Stimulated activated CD8-positive, alpha-beta memory T cell treated with anti-CD3 and anti-CD28 coated beads, Interleukin-4, amount 100 ng/mL, for 48 hours (primary cell): ENCODE measurements at regions not wholly inside any gene's neighbourhood (a gene's known extent, or its start where the extent isn't known, plus 50 kb on each side); places are given as distances from the start of the nearest gene placed in this dataset.
"Not testable (repeated sequence)": the region's sequence is repeated elsewhere in the genome, so short reads cannot be mapped to it uniquely, and the experiment has no call there.

Source experiments
- DNase-seq: peaks from one replicate; pipeline ENCODE4 v3.0.0-alpha.2; 2020

GRCh38 chr6:168929871-168930450 is 323.7 kb downstream of the THBS2 start:
- no peak for DNase-seq

- DNase-seq: no peak
These were observed 325.6 kb downstream of the THBS2 start for GRCh38 chr6:168928012-168928411.

- no peak for DNase-seq
These were observed 326.6 kb downstream of the THBS2 start for GRCh38 chr6:168927026-168927425.

GRCh38 chr6:168926306-168926705 is 327.3 kb downstream of the THBS2 start:
- DNase-seq: no peak

GRCh38 chr6:168925671-168926070 is 328.0 kb downstream of the THBS2 start:
- no peak for DNase-seq

GRCh38 chr6:168923171-168923570 is 330.5 kb downstream of the THBS2 start:
- DNase-seq: no peak

- no peak for DNase-seq
These were observed 331.2 kb downstream of the THBS2 start for GRCh38 chr6:168922436-168922835.

GRCh38 chr6:168920289-168920688 is 333.4 kb downstream of the THBS2 start:
- DNase-seq: no peak

GRCh38 chr6:168919470-168920179 is 334.0 kb downstream of the THBS2 start:
- no peak for DNase-seq

GRCh38 chr6:168916576-168917211 is 337.0 kb downstream of the THBS2 start:
- no peak for DNase-seq

GRCh38 chr6:168915855-168916254 is 337.8 kb downstream of the THBS2 start:
- no peak for DNase-seq

GRCh38 chr6:168915242-168915641 is 338.4 kb downstream of the THBS2 start:
- no peak for DNase-seq

GRCh38 chr6:168913866-168914469 is 339.7 kb downstream of the THBS2 start:
- no peak for DNase-seq

- DNase-seq: not testable (repeated sequence)
These were observed 340.3 kb downstream of the THBS2 start for GRCh38 chr6:168913231-168913865.

- DNase-seq: no peak
These were observed 344.4 kb downstream of the THBS2 start for GRCh38 chr6:168909288-168909687.

GRCh38 chr6:168908887-168909286 is 344.8 kb downstream of the THBS2 start:
- no peak for DNase-seq

- no peak for DNase-seq
These were observed 345.5 kb downstream of the THBS2 start for GRCh38 chr6:168908166-168908565.

- no peak for DNase-seq
These were observed 347.3 kb downstream of the THBS2 start for GRCh38 chr6:168906391-168906790.

GRCh38 chr6:168905451-168906090 is 348.1 kb downstream of the THBS2 start:
- no peak for DNase-seq

- DNase-seq: no peak
These were observed 349.9 kb downstream of the THBS2 start for GRCh38 chr6:168903613-168904345.

- no peak for DNase-seq
These were observed 351.6 kb downstream of the THBS2 start for GRCh38 chr6:168902075-168902474.

GRCh38 chr6:168901076-168901475 is 352.6 kb downstream of the THBS2 start:
- no peak for DNase-seq
